Vagina (tissue), 2 donors: ENCODE measurements at regions not wholly inside any gene's neighbourhood (a gene's known extent, or its start where the extent isn't known, plus 50 kb on each side); places are given as distances from the start of the nearest gene placed in this dataset.

Experiments
- DNase-seq, 2 donors: peaks; one replicate each; pipeline ENCODE4 v3.0.0-alpha.2; 2017; ENCODE audit errors: extremely low spot score in 2 of 2
- H3K27ac ChIP-seq: fragments of 200-600 bp; sonication (generic); one replicate; pipeline ENCODE4 v1.5.1; 2019
- H3K27me3 ChIP-seq: fragments of 200-600 bp; sonication (generic); one replicate; pipeline ENCODE4 v1.5.1; 2019
- H3K36me3 ChIP-seq, 2 donors: fragments of 200-600 bp; sonication (generic); one replicate each; pipeline ENCODE4 v1.5.1; 2017 to 2019
- H3K4me1 ChIP-seq: fragments of 200-600 bp; sonication (generic); one replicate; pipeline ENCODE4 v1.5.1; 2019
- H3K4me3 ChIP-seq, 2 donors: fragments of 200-600 bp; sonication (generic); 1 replicate in 1 of 2; 2 replicates in 1 of 2; pipeline ENCODE4 v1.5.1; 2016 to 2019
- H3K9me3 ChIP-seq: fragments of 200-600 bp; sonication (generic); one replicate; pipeline ENCODE4 v1.5.1; 2019
- POLR2A ChIP-seq, 2 donors: fragments of 450-650 bp; IDR thresholded peaks; one replicate each; pipeline ENCODE4 v1.6.1; 2017; ENCODE audit warnings: antibody characterized with exemption in 2 of 2, mild to moderate bottlenecking in 2 of 2, moderate library complexity in 2 of 2
- POLR2AphosphoS5 ChIP-seq, 2 donors: sonication (generic); formaldehyde crosslinking; IDR thresholded peaks; one replicate each; pipeline ENCODE4 v1.9.0; 2017; ENCODE audit warnings: antibody characterized with exemption in 2 of 2, mild to moderate bottlenecking in 2 of 2, low read depth in 1 of 2; ENCODE audit not compliant: insufficient read depth in 1 of 2
- intact Hi-C: fragments of 100-400 bp; cut with DNase I; formaldehyde crosslinking; loops from one replicate; pipeline ENCODE4 v1.15.1; 2023
- TF ChIP-seq, protein P1 (sequence below), 3 experiments: fragments of 450-650 bp in 2 of 3; fragments of 200-600 bp in 1 of 3; sonication (generic) in 1 of 3; IDR thresholded peaks; one replicate each; pipeline ENCODE4 v1.5.1; 2017 to 2019; ENCODE audit warnings: antibody characterized with exemption in 3 of 3, mild to moderate bottlenecking in 2 of 3, moderate library complexity in 2 of 3

DNA sequence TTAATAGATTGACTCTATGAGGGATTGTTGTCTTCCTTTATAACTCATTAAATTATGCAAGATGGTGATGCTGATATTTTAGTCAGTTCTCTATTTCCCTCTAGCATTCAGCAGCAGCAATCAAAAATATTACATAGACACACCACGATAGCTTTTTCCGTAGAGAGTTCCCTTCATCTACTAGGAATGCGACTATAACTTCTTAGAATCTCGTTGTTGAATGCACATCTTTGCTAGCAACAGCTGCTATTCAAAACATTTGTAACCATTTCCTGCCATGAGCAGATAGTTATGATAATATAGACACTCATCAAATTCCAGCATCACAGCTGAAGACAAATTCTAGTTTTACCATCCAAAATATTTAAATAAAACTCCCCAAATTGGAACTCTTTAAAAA lies 147.4 kb upstream of the FGF13 start:
- no peak for TF ChIP-seq POLR2AphosphoS5 (IDR thresholded peaks at IDR 0.05; ENCODE audit: insufficient read depth in 1 of 2, low read depth in 1 of 2)
- TF ChIP-seq, protein P1, sequence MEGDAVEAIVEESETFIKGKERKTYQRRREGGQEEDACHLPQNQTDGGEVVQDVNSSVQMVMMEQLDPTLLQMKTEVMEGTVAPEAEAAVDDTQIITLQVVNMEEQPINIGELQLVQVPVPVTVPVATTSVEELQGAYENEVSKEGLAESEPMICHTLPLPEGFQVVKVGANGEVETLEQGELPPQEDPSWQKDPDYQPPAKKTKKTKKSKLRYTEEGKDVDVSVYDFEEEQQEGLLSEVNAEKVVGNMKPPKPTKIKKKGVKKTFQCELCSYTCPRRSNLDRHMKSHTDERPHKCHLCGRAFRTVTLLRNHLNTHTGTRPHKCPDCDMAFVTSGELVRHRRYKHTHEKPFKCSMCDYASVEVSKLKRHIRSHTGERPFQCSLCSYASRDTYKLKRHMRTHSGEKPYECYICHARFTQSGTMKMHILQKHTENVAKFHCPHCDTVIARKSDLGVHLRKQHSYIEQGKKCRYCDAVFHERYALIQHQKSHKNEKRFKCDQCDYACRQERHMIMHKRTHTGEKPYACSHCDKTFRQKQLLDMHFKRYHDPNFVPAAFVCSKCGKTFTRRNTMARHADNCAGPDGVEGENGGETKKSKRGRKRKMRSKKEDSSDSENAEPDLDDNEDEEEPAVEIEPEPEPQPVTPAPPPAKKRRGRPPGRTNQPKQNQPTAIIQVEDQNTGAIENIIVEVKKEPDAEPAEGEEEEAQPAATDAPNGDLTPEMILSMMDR (IDR thresholded peaks at IDR 0.05): no peak
- TF ChIP-seq POLR2A (IDR thresholded peaks at IDR 0.05): no peak
- no peak overlapping the region for H3K4me3 ChIP-seq
- H3K4me1 ChIP-seq: no peaks in the 10 kb centered on the region
- no peak for DNase-seq
- intact Hi-C loops: no loop called here
- no peaks in the 10 kb centered on the region for H3K27me3 ChIP-seq
- H3K36me3 ChIP-seq: no peaks in the 10 kb centered on the region
- H3K27ac ChIP-seq: no peak overlapping the region
- H3K9me3 ChIP-seq: no peaks in the 10 kb centered on the region

DNA sequence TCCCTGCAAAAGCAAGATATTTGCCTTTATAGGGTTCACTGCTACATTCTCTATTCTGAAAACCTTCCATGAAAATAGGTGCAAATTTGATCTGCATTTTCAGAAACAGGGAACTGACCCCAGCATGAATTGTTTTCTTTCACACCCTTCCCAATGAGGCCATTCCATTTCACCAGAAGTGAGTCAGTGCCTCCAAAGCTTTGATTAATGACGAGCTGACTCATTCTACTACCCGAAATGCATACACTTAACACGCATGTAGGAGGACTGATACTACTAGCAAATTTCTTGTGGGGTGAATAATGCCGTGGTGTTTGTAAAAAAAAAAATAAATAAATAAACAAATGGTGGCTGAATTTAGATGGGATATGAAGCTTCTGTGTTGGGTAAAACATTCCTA lies 146.9 kb upstream of the FGF13 start:
- Histone ChIP-seq H3K4me3 (no peak overlapping the region), H3K9me3 (no peaks in the 10 kb centered on the region), H3K36me3 (no peaks in the 10 kb centered on the region), H3K27me3 (no peaks in the 10 kb centered on the region), H3K4me1 (no peaks in the 10 kb centered on the region), H3K27ac (no peak overlapping the region)
- DNase-seq: no peak
- TF ChIP-seq POLR2A (IDR thresholded peaks at IDR 0.05): no peak
- no peak for TF ChIP-seq POLR2AphosphoS5 (IDR thresholded peaks at IDR 0.05; ENCODE audit: insufficient read depth in 1 of 2, low read depth in 1 of 2)
- TF ChIP-seq, protein P1 (IDR thresholded peaks at IDR 0.05): no peak
- intact Hi-C loops: no loop called here

DNA sequence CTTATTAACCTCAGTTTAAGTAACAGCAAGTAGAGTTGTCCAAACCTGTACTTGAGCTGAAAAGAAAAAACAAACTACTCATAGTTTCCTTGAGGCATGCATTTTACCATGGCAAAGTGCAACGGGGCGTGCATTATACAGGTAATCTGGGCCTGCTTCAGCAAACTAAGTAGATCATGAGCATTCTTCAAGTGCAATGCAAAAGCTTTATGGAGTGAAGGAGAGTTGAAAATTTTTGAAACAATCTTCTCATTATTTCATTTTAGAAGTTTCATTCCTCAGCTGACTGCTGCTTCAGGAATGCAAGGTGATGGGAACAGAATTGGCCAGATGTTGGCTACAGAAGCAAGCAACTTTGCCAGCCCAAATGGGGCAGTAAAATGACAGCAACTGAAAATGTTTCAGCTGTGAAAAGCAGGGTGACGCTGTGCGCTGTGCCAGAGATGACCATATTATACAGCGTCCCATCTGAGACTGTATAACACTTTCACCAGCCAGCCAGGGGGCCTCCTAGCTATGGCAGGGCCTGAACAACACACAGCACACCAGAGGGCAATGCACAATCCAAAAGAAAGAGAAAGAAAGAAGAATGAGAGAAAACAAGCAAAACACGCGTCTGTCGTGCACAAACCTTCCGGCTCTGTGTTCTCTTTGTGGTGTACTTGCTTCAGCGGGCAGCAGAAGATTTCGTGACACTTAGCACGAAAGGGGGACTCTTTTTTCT lies 145.5 kb upstream of the FGF13 start:
- DNase-seq: no peak
- Histone ChIP-seq H3K4me1 (no peaks in the 10 kb centered on the region), H3K36me3 (no peaks in the 10 kb centered on the region), H3K27ac (no peak overlapping the region), H3K4me3 (no peak overlapping the region), H3K9me3 (no peaks in the 10 kb centered on the region), H3K27me3 (no peaks in the 10 kb centered on the region)
- intact Hi-C loops: no loop called here
- TF ChIP-seq POLR2A (IDR thresholded peaks at IDR 0.05) (no peak), POLR2AphosphoS5 (IDR thresholded peaks at IDR 0.05; ENCODE audit: insufficient read depth in 1 of 2, low read depth in 1 of 2) (no peak)
- TF ChIP-seq, protein P1 (IDR thresholded peaks at IDR 0.05): no peak

DNA sequence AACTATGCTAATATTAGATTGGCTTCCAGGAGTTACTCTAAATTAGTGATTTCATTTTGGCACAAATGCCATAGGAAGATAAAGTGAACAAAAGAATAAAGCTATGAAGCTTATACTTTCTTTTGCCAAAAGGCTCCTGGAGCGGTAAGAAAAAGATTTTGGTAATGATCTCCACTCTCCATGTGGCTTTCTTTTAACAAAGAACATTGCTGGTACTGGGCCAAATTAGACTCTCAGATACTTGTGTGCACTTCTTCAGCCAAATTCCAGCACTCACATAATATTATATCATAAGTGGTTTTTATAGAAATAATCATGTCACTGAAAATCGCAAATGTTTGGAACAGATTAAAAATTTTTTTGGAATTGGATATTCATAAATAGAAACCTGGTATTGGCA lies 142.4 kb upstream of the FGF13 start:
- H3K9me3 ChIP-seq: no peaks in the 10 kb centered on the region
- H3K27ac ChIP-seq: no peak overlapping the region
- intact Hi-C loops: no loop called here

DNA sequence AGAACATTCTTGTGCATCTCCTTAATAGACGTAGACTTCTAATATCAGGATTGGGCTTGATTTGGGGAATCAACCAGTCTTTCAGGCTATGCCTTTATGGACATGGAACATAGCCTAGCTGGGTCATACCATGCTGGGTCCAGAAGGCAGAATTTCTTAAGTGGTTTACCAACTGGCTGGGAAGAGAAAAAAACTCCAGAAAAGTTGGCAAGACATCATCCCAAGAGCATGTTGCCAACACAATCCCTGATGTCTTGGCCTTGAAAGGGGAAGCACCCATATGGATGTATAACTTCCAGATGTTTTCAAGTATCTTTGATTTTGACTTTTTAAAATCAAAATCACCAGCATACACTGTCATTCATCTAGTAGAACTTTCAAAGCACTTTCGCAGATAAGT lies 138.0 kb upstream of the FGF13 start:
- H3K4me3 ChIP-seq: no peak overlapping the region
- H3K27me3 ChIP-seq: no peaks in the 10 kb centered on the region
- no peak for DNase-seq
- intact Hi-C loops: no loop called here
- no peaks in the 10 kb centered on the region for H3K4me1 ChIP-seq
- no peaks in the 10 kb centered on the region for H3K9me3 ChIP-seq
- H3K27ac ChIP-seq: no peak overlapping the region
- TF ChIP-seq POLR2A (IDR thresholded peaks at IDR 0.05): no peak
- H3K36me3 ChIP-seq: no peaks in the 10 kb centered on the region

More for the DNA sequence above, 142.4 kb upstream of the FGF13 start:
- DNase-seq: no peak
- no peaks in the 10 kb centered on the region for H3K36me3 ChIP-seq
- no peaks in the 10 kb centered on the region for H3K27me3 ChIP-seq
- TF ChIP-seq POLR2AphosphoS5 (IDR thresholded peaks at IDR 0.05; ENCODE audit: insufficient read depth in 1 of 2, low read depth in 1 of 2): no peak
- TF ChIP-seq, protein P1 (IDR thresholded peaks at IDR 0.05): no peak
- no peak for TF ChIP-seq POLR2A (IDR thresholded peaks at IDR 0.05)
- no peak overlapping the region for H3K4me3 ChIP-seq
- H3K4me1 ChIP-seq: no peaks in the 10 kb centered on the region
